Adrenal gland (tissue), 9 donors: ENCODE measurements at regions not wholly inside any gene's neighbourhood (a gene's known extent, or its start where the extent isn't known, plus 50 kb on each side); places are given as distances from the start of the nearest gene placed in this dataset.

Experiments used
- DNase-seq, 7 donors: peaks; one replicate each; pipeline ENCODE4 v3.0.0-alpha.2; 2019 to 2020
- H3K27ac ChIP-seq, 5 donors: fragments of 200-600 bp; sonication (generic) in 4 of 5; 1 replicate in 3 of 5; 2 replicates in 2 of 5; pipeline versions ENCODE4 v1.5.1 to v1.8.0; 2016 to 2020; ENCODE audit warnings: mild to moderate bottlenecking in 1 of 5
- H3K27me3 ChIP-seq: fragments of 200-600 bp; 2 replicates; pipeline ENCODE4 v1.8.0; 2021
- H3K36me3 ChIP-seq, 2 donors: fragments of 200-600 bp; replicated peaks in 1 of 2; 1 replicate in 1 of 2; 2 replicates in 1 of 2; pipeline versions ENCODE4 v1.5.1 to v1.8.0; 2018 to 2022
- H3K4me1 ChIP-seq, 2 donors: fragments of 200-600 bp; replicated peaks in 1 of 2; 1 replicate in 1 of 2; 2 replicates in 1 of 2; pipeline versions ENCODE4 v1.5.1 to v1.8.0; 2018 to 2021
- H3K4me3 ChIP-seq, 4 donors: fragments of 200-600 bp; sonication (generic) in 3 of 4; one replicate each; pipeline ENCODE4 v1.5.1; 2016 to 2018
- H3K9me3 ChIP-seq, 3 donors: fragments of 200-600 bp; sonication (generic) in 1 of 3; replicated peaks in 1 of 3; 1 replicate in 2 of 3; 2 replicates in 1 of 3; pipeline versions ENCODE4 v1.5.1 to v1.8.0; 2016 to 2021
- POLR2A ChIP-seq, 2 donors: fragments of 450-650 bp; IDR thresholded peaks; one replicate each; pipeline ENCODE4 v1.6.1; 2017; ENCODE audit warnings: antibody characterized with exemption in 2 of 2, mild to moderate bottlenecking in 2 of 2, moderate library complexity in 1 of 2
- WGBS, 4 donors: extraction: QIAGEN DNeasy Blood & Tissue Kit in 2 of 4; methylation state at CpG; one replicate each; pipeline versions ENCODE4 v1.1.5 to v1.1.7; 2013 to 2017; 5-methylcytosine and 5-hydroxymethylcytosine counted together
- intact Hi-C, 2 donors: fragments of 100-400 bp; cut with DNase I; formaldehyde crosslinking; loops; one replicate each; pipeline versions ENCODE4 v1.14.1 to v1.15.0; 2022 to 2023
- TF ChIP-seq, protein P1 (sequence below), 6 experiments: fragments of 450-650 bp in 4 of 6; fragments of 200-600 bp in 2 of 6; sonication (generic) in 1 of 6; IDR thresholded peaks; 1 replicate in 5 of 6; 2 replicates in 1 of 6; pipeline versions ENCODE4 v1.5.1 to v1.8.0; 2016 to 2021; ENCODE audit warnings: antibody characterized with exemption in 6 of 6, mild to moderate bottlenecking in 2 of 6, moderate library complexity in 1 of 6
- donor health status: healthy with polysubstance abuse.
- donor health status: Bipolar disorder and iron deficiency.
- donor health status: DM: yes; HTN: yes; CAD: no.
- donor health status: DM: no; HTN: no; CAD: no.
- donor health status: DM: no; HTN: no; CAD: no.

DNA sequence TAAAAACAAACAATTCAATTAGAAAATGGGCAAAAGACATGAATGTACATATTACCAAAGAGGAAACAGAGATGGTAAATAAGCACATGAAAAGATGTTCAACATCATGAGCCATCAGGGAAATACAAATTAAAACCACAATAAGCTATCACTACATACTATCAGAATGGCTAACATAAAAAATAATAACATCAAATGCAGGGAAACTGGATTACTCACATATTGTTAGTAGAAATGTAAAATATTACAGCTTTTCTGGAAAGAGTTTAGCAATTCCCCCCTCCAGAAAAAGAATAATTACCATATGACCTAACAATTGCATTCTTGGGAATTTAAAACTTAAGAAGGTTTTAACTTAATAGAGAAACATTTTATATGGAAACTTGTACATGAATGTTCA, 232.9 kb upstream of the MTPN start:
- no peaks in the 10 kb centered on the region for H3K27me3 ChIP-seq
- no peak for TF ChIP-seq POLR2A (IDR thresholded peaks at IDR 0.05)
- TF ChIP-seq, protein P1, sequence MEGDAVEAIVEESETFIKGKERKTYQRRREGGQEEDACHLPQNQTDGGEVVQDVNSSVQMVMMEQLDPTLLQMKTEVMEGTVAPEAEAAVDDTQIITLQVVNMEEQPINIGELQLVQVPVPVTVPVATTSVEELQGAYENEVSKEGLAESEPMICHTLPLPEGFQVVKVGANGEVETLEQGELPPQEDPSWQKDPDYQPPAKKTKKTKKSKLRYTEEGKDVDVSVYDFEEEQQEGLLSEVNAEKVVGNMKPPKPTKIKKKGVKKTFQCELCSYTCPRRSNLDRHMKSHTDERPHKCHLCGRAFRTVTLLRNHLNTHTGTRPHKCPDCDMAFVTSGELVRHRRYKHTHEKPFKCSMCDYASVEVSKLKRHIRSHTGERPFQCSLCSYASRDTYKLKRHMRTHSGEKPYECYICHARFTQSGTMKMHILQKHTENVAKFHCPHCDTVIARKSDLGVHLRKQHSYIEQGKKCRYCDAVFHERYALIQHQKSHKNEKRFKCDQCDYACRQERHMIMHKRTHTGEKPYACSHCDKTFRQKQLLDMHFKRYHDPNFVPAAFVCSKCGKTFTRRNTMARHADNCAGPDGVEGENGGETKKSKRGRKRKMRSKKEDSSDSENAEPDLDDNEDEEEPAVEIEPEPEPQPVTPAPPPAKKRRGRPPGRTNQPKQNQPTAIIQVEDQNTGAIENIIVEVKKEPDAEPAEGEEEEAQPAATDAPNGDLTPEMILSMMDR (IDR thresholded peaks at IDR 0.05) = no peak
- intact Hi-C loops = no loop called here

DNA sequence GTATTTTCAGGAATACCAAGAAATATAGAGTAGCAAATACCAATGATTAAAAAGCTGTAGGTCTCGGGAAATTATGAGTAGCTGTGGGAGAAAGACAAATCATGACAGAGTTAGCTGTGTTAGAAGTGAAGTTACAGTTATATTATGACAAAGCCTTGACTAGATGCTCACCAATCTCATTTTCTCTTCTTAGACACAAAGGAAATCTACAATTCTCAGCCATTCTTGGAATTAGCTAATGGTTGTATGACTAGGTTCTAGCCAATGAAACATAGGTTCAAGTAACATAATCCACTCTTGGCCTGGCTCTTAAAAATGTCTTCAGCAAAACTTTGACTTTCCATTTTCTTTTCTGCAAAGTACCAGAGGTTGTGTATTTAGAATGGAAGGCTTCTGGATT, 228.8 kb upstream of the MTPN start:
- TF ChIP-seq POLR2A (IDR thresholded peaks at IDR 0.05) = no peak
- TF ChIP-seq, protein P1 (IDR thresholded peaks at IDR 0.05) = no peak
- 68 to 84% (median 79%) methylated on average over 1 of the region's 1 CpG for WGBS, 4 donors
- H3K4me1 ChIP-seq = no peaks in the 10 kb centered on the region
- H3K27me3 ChIP-seq = no peaks in the 10 kb centered on the region
- DNase-seq = no peak
- no peaks in the 10 kb centered on the region for H3K36me3 ChIP-seq
- no peak overlapping the region for H3K27ac ChIP-seq
- H3K4me3 ChIP-seq = no peak overlapping the region
- H3K9me3 ChIP-seq = no peaks in the 10 kb centered on the region
- intact Hi-C loops = no loop called here

More for the DNA sequence above, 232.9 kb upstream of the MTPN start:
- Histone ChIP-seq H3K27ac (no peak overlapping the region), H3K36me3 (no peaks in the 10 kb centered on the region), H3K4me3 (no peak overlapping the region), H3K4me1 (no peaks in the 10 kb centered on the region), H3K9me3 (no peaks in the 10 kb centered on the region)
- no peak for DNase-seq

DNA sequence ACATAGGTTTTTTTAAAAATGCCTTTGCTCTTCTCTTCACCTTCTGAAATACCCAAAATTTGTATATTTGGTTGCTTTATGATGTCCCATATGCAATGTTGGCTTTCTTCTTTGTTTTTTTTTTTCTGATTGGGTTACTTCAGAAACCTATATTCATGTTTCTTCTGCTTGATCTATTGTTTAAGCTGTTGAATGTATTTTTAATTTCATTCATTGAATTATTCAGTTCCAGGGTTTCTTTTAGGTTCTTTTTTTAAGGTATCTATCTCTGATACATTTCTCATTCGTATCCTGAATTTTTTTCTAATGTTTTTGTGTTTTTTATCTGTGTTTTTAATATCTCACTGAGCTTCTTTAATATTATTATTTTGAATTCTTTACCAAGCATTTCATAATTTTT, 221.0 kb upstream of the MTPN start:
- no peaks in the 10 kb centered on the region for H3K27me3 ChIP-seq
- intact Hi-C loops = no loop called here
- no peaks in the 10 kb centered on the region for H3K36me3 ChIP-seq
- 55 to 77% (median 68%) methylated on average over 1 of the region's 1 CpG for WGBS, 4 donors
- H3K4me1 ChIP-seq = no peaks in the 10 kb centered on the region
- no peak overlapping the region for H3K27ac ChIP-seq
- no peak overlapping the region for H3K4me3 ChIP-seq
- DNase-seq = no peak
- TF ChIP-seq, protein P1 (IDR thresholded peaks at IDR 0.05) = no peak
- TF ChIP-seq POLR2A (IDR thresholded peaks at IDR 0.05) = no peak
- peaks cover 0 to 6% (median 4%) of the 10 kb centered on the region in 3 donors for H3K9me3 ChIP-seq

DNA sequence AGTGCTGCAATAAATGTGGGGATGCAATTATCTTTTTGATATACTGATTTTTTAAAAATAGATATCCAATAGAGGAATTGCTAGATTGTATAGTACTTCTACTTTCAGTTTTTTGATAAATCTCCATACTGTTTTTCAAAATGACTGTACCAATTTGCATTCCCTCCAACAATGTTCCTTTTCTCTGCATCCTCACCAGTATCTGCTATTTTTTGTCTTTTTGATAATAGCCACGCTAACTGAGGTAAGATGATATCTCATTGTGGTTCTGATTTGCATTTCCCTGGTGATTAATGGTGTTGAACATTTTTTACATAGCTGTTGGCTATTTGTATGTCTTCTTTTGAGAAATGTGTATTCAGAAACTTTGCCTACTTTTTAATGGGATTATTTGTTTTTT, 217.7 kb upstream of the MTPN start:
- Histone ChIP-seq H3K9me3 (peaks cover 0 to 6% (median 4%) of the 10 kb centered on the region in 3 donors), H3K27me3 (no peaks in the 10 kb centered on the region), H3K36me3 (no peaks in the 10 kb centered on the region), H3K4me1 (no peaks in the 10 kb centered on the region), H3K4me3 (no peak overlapping the region), H3K27ac (no peak overlapping the region)
- 85 to 93% (median 88%) methylated on average over 1 of the region's 1 CpG for WGBS, 4 donors
- DNase-seq = no peak
- TF ChIP-seq, protein P1 (IDR thresholded peaks at IDR 0.05) = no peak
- TF ChIP-seq POLR2A (IDR thresholded peaks at IDR 0.05) = no peak
- intact Hi-C loops = no loop called here
